Stomach (tissue), 8 donors: ENCODE measurements at regions not wholly inside any gene's neighbourhood (a gene's known extent, or its start where the extent isn't known, plus 50 kb on each side); places are given as distances from the start of the nearest gene placed in this dataset.

Source experiments
- DNase-seq, 2 donors: peaks; one replicate each; pipeline versions ENCODE4 v3.0.0 to v3.0.0-alpha.2; 2013 to 2019
- H3K27ac ChIP-seq, 5 donors: fragments of 200-600 bp in 4 of 5; sonication (generic) in 4 of 5; one replicate each; pipeline ENCODE4 v1.5.1; 2013 to 2019; ENCODE audit warnings: mild to moderate bottlenecking in 1 of 5, moderate library complexity in 1 of 5
- H3K27me3 ChIP-seq, 3 donors: fragments of 200-600 bp; sonication (generic); one replicate each; pipeline ENCODE4 v1.5.1; 2017 to 2019; ENCODE audit warnings: mixed run types in 1 of 3
- H3K36me3 ChIP-seq, 4 donors: fragments of 200-600 bp; sonication (generic); 1 replicate in 3 of 4; 2 replicates in 1 of 4; pipeline ENCODE4 v1.5.1; 2016 to 2019
- H3K4me1 ChIP-seq, 4 donors: fragments of 200-600 bp; sonication (generic); one replicate each; pipeline ENCODE4 v1.5.1; 2016 to 2019
- H3K4me3 ChIP-seq, 4 donors: fragments of 200-600 bp; sonication (generic) in 3 of 4; one replicate each; pipeline ENCODE4 v1.5.1; 2016 to 2019; ENCODE audit warnings: mild to moderate bottlenecking in 1 of 4
- H3K9me3 ChIP-seq, 4 donors: fragments of 200-600 bp; sonication (generic); one replicate each; pipeline ENCODE4 v1.5.1; 2016 to 2019
- EP300 ChIP-seq: sonication (generic); formaldehyde crosslinking; IDR thresholded peaks from one replicate; pipeline ENCODE4 v1.6.1; 2017; ENCODE audit warnings: antibody characterized with exemption
- POLR2A ChIP-seq, 4 donors: fragments of 450-650 bp; IDR thresholded peaks; one replicate each; pipeline ENCODE4 v1.6.1; 2016; ENCODE audit warnings: antibody characterized with exemption in 4 of 4, control low read depth in 2 of 4, mild to moderate bottlenecking in 1 of 4, moderate library complexity in 1 of 4
- POLR2AphosphoS5 ChIP-seq, 3 donors: sonication (generic); formaldehyde crosslinking; IDR thresholded peaks; one replicate each; pipeline ENCODE4 v1.6.1; 2016; ENCODE audit warnings: antibody characterized with exemption in 3 of 3
- WGBS, 5 donors: extraction: QIAGEN DNeasy Blood & Tissue Kit in 3 of 5; methylation state at CpG; one replicate each; pipeline versions ENCODE4 v1.1.5 to v1.1.7; 2013 to 2018; 5-methylcytosine and 5-hydroxymethylcytosine counted together
- intact Hi-C: fragments of 100-400 bp; cut with DNase I; formaldehyde crosslinking; loops from one replicate; pipeline ENCODE4 v1.15.1; 2023; ENCODE audit warnings: low total_unique reads
- TF ChIP-seq, protein P1 (sequence below), 7 experiments: fragments of 450-650 bp in 4 of 7; fragments of 200-600 bp in 3 of 7; sonication (generic) in 3 of 7; IDR thresholded peaks; one replicate each; pipeline ENCODE4 v1.5.1; 2016 to 2019; ENCODE audit warnings: antibody characterized with exemption in 7 of 7, control low read depth in 2 of 7, mild to moderate bottlenecking in 1 of 7
- donor health status: healthy with polysubstance abuse.
- donor health status: Bipolar disorder and iron deficiency.
- donor health status: healthy.

DNA sequence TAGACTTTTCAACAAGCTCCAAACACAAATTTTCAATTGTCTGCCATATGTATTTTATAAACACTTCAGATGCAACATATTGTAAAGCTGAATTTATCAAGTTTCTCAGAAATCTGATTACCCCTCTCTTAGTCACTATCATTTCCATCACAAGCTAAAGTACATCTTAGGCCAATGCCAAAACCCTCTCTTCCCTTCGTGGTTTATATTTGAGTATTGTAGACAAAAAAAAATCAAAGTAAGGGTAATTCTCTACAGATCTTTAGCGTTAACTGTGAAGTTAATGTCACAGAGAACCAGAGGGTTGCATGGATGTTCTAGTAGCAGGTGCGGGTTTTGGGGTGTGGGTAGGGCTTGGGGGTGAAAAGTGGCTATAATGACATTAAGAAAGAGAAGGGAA, 387.7 kb upstream of the PTGER4 start:
- 80 to 90% (median 83%) methylated on average over 3 of the region's 3 CpGs for WGBS, 5 donors
- no peak overlapping the region for H3K27ac ChIP-seq
- intact Hi-C loops, result no loop called here
- no peak overlapping the region for H3K4me3 ChIP-seq
- no peaks in the 10 kb centered on the region for H3K4me1 ChIP-seq
- no peaks in the 10 kb centered on the region for H3K36me3 ChIP-seq
- TF ChIP-seq, protein P1, sequence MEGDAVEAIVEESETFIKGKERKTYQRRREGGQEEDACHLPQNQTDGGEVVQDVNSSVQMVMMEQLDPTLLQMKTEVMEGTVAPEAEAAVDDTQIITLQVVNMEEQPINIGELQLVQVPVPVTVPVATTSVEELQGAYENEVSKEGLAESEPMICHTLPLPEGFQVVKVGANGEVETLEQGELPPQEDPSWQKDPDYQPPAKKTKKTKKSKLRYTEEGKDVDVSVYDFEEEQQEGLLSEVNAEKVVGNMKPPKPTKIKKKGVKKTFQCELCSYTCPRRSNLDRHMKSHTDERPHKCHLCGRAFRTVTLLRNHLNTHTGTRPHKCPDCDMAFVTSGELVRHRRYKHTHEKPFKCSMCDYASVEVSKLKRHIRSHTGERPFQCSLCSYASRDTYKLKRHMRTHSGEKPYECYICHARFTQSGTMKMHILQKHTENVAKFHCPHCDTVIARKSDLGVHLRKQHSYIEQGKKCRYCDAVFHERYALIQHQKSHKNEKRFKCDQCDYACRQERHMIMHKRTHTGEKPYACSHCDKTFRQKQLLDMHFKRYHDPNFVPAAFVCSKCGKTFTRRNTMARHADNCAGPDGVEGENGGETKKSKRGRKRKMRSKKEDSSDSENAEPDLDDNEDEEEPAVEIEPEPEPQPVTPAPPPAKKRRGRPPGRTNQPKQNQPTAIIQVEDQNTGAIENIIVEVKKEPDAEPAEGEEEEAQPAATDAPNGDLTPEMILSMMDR (IDR thresholded peaks at IDR 0.05), result no peak
- no peak for TF ChIP-seq EP300
- no peak for TF ChIP-seq POLR2A (IDR thresholded peaks at IDR 0.05)
- TF ChIP-seq POLR2AphosphoS5 (IDR thresholded peaks at IDR 0.05), result no peak
- no peaks in the 10 kb centered on the region for H3K27me3 ChIP-seq
- no peak for DNase-seq
- no peaks in the 10 kb centered on the region for H3K9me3 ChIP-seq

DNA sequence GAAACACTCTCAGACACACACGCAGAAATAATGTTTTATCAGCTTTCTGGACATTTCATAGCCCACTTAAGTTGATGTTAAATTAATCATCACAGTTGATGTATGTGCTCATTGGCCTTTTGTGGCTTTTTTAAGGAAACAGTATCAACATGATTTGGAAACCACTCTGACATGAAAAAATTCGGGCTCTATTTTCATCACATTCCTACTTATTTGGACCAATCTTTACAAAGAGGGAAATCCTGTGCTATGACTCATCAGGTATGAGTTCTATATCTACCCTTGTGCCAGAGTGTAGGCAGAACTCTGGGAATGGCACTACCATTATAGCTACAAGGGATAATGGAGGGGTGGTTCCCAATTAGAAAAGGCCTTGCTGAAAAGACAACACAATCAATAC, 388.4 kb upstream of the PTGER4 start:
- intact Hi-C loops, result no loop called here
- H3K4me1 ChIP-seq, result no peaks in the 10 kb centered on the region

DNA sequence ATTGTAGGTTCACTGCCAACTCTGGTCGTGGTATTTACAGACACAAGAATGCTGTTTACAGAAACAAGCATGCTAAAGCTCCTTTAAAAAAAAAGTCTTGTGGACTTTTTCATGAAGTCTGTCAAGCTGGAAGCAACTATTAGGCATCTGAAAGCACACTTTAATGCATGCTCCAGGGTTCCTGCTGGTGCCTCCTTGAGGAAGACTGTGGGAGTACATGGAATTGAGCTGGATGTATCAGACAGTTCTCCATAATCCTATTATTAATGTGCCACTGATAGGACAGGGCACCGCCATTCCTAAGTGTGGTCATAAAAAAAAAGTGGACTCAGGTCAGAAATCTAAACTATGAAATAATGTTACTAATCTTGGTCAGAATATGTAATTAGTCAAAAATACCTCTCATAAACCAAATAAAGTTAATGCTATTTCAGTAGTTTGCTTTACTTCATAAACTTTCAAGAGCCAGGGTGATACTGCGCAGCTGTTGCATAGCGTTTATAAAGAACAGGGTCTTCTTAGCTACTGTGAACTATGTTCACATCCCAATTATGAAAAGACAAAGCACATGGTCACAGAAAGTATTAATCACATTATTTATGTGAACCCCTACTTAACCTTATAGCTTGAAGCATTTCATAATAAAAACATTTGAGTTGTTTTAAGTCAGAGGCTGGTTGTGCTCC, 390.8 kb upstream of the PTGER4 start:
- Histone ChIP-seq H3K27me3 (no peaks in the 10 kb centered on the region), H3K9me3 (no peaks in the 10 kb centered on the region), H3K4me1 (no peaks in the 10 kb centered on the region), H3K27ac (no peak overlapping the region), H3K36me3 (no peaks in the 10 kb centered on the region), H3K4me3 (no peak overlapping the region)
- WGBS, 5 donors, result 52 to 66% (median 63%) methylated on average over 4 of the region's 4 CpGs
- intact Hi-C loops, result no loop called here
- TF ChIP-seq, protein P1 (IDR thresholded peaks at IDR 0.05), result no peak
- TF ChIP-seq EP300 (no peak), POLR2A (IDR thresholded peaks at IDR 0.05) (no peak), POLR2AphosphoS5 (IDR thresholded peaks at IDR 0.05) (no peak)
- DNase-seq, result no peak

More for the DNA sequence above, 388.4 kb upstream of the PTGER4 start:
- DNase-seq, result no peak
- no peak overlapping the region for H3K4me3 ChIP-seq
- no peaks in the 10 kb centered on the region for H3K36me3 ChIP-seq
- TF ChIP-seq POLR2AphosphoS5 (IDR thresholded peaks at IDR 0.05), result no peak
- no peak for TF ChIP-seq EP300
- TF ChIP-seq, protein P1 (IDR thresholded peaks at IDR 0.05), result no peak
- no peak for TF ChIP-seq POLR2A (IDR thresholded peaks at IDR 0.05)
- WGBS, 5 donors, result 74 to 84% (median 80%) methylated on average over 2 of the region's 2 CpGs
- H3K9me3 ChIP-seq, result no peaks in the 10 kb centered on the region
- H3K27ac ChIP-seq, result no peak overlapping the region
- no peaks in the 10 kb centered on the region for H3K27me3 ChIP-seq

DNA sequence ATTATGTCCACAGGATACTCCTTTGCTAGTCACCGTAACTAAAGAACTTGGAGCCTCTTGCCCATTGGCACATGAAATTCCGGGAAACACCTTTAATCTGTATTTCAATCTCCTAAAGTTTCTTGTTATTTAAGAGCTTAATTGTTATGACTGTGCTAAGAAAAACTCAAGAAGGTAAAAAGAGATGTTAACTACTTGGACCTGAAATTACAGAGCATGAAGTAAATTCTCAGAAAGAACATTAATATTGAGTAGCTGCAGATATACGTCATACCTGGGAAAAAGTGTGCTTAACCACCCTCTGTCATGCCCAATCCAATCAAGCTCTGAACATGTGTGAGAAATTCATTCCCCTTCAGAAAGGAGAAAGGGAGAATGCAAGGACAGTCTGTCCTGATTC, 394.9 kb upstream of the PTGER4 start:
- WGBS, 5 donors, result 75 to 93% (median 87%) methylated on average over 3 of the region's 3 CpGs
- no peaks in the 10 kb centered on the region for H3K9me3 ChIP-seq
- no peak for DNase-seq
- H3K4me1 ChIP-seq, result no peaks in the 10 kb centered on the region
- H3K4me3 ChIP-seq, result no peak overlapping the region
- no peaks in the 10 kb centered on the region for H3K27me3 ChIP-seq
- TF ChIP-seq EP300 (no peak), POLR2AphosphoS5 (IDR thresholded peaks at IDR 0.05) (no peak), POLR2A (IDR thresholded peaks at IDR 0.05) (no peak)
- TF ChIP-seq, protein P1 (IDR thresholded peaks at IDR 0.05), result no peak
- intact Hi-C loops, result no loop called here
- no peaks in the 10 kb centered on the region for H3K36me3 ChIP-seq
- no peak overlapping the region for H3K27ac ChIP-seq
